OCI-M1 (cell line): ENCODE measurements at regions not wholly inside any gene's neighbourhood (a gene's known extent, or its start where the extent isn't known, plus 50 kb on each side); places are given as distances from the start of the nearest gene placed in this dataset.

Experiments
- DNase-seq: peaks from one replicate; lab custom pipeline; 2025; lab: John Stamatoyannopoulos, UW

GRCh38 chr12:31781894-31782540 is 53.2 kb upstream of the AMN1 start:
- no peak for DNase-seq

GRCh38 chr12:31780096-31780495 is 51.3 kb upstream of the AMN1 start:
- DNase-seq, result no peak

- DNase-seq, result no peak
Observed at GRCh38 chr12:31778687-31779086, 49.9 kb upstream of the AMN1 start.
